IMR-90 (cell line): ENCODE measurements at regions not wholly inside any gene's neighbourhood (a gene's known extent, or its start where the extent isn't known, plus 50 kb on each side); places are given as distances from the start of the nearest gene placed in this dataset.

ENCODE experiments used
- ATAC-seq: fragments of 200-7000 bp; cut with Tn5 transposase; 2 replicates; pipeline ENCODE4 v1.9.1; 2020; ENCODE audit warnings: low read depth, mild to moderate bottlenecking, moderate library complexity
- BruUV-seq: library from RNA; stranded (reverse); fragments of 400-500 nt; replicated peaks from 2 replicates; lab custom pipeline; 2021; lab: Mats Ljungman, UMichigan
- CTCF ChIA-PET: fragments of 300-600 bp; formaldehyde crosslinking; extraction: SDS; loops from one replicate; lab custom pipeline; 2021; ENCODE audit warnings: antibody characterized with exemption; lab: Yijun Ruan, JAX
- POLR2A ChIA-PET: fragments of 300-600 bp; sonication (Branson Sonifier 250); formaldehyde crosslinking; loops from one replicate; lab custom pipeline; 2022; ENCODE audit warnings: antibody characterized with exemption; ENCODE audit not compliant: unreplicated experiment; lab: Charles Lee
- DNase-seq: peaks from one replicate; pipeline ENCODE4 v3.0.0; 2013
- H2AFZ ChIP-seq: replicated peaks from 2 replicates; pipeline ENCODE3; 2013; ENCODE audit warnings: low read length, mild to moderate bottlenecking; ENCODE audit not compliant: poor library complexity
- H2AK5ac ChIP-seq: 2 replicates; pipeline ENCODE4 v1.6.1; 2013; ENCODE audit warnings: low read depth, low read length, inconsistent platforms
- H2AK9ac ChIP-seq: replicated peaks from 2 replicates; pipeline ENCODE3; 2013; ENCODE audit warnings: mild to moderate bottlenecking, low read depth, low read length, moderate library complexity; ENCODE audit not compliant: poor library complexity
- H2BK120ac ChIP-seq: 2 replicates; pipeline ENCODE4 v1.6.1; 2013; ENCODE audit warnings: low read depth, low read length, inconsistent platforms
- H2BK15ac ChIP-seq: 3 replicates; pipeline ENCODE4 v1.6.1; 2013; ENCODE audit warnings: low read depth, low read length, inconsistent platforms
- H2BK20ac ChIP-seq: 2 replicates; pipeline ENCODE4 v1.6.1; 2013; ENCODE audit warnings: low read depth, mild to moderate bottlenecking, inconsistent platforms, low read length, moderate library complexity
- H2BK5ac ChIP-seq: 2 replicates; pipeline ENCODE4 v1.6.1; 2013; ENCODE audit warnings: mild to moderate bottlenecking, low read depth, low read length, inconsistent platforms; ENCODE audit not compliant: poor library complexity, severe bottlenecking
- H3K14ac ChIP-seq: replicated peaks from 2 replicates; pipeline ENCODE4 v1.6.1; 2013; ENCODE audit warnings: low read depth, low read length, inconsistent platforms
- H3K18ac ChIP-seq: 2 replicates; pipeline ENCODE4 v1.6.1; 2013; ENCODE audit warnings: low read depth, low read length, control low read depth
- H3K23ac ChIP-seq: 2 replicates; pipeline ENCODE4 v1.6.1; 2013; ENCODE audit warnings: low read depth, low read length, inconsistent platforms
- H3K27ac ChIP-seq: 2 replicates; pipeline ENCODE4 v1.5.1; 2013; ENCODE audit warnings: mild to moderate bottlenecking, control low read depth, low read length; ENCODE audit not compliant: insufficient read depth
- H3K27me3 ChIP-seq: 2 replicates; pipeline ENCODE4 v1.6.1; 2013; ENCODE audit warnings: low read length; ENCODE audit not compliant: control insufficient read depth, insufficient read depth
- H3K36me3 ChIP-seq: 2 replicates; pipeline ENCODE4 v1.6.1; 2013; ENCODE audit warnings: low read length, mixed read lengths; ENCODE audit not compliant: control insufficient read depth, insufficient read depth
- H3K4ac ChIP-seq: 2 replicates; pipeline ENCODE4 v1.6.1; 2013; ENCODE audit warnings: low read depth, low read length, inconsistent platforms
- H3K4me1 ChIP-seq: 2 replicates; pipeline ENCODE4 v1.6.1; 2013; ENCODE audit warnings: low read length, mixed read lengths; ENCODE audit not compliant: control insufficient read depth, insufficient read depth
- H3K4me2 ChIP-seq: 2 replicates; pipeline ENCODE4 v1.6.1; 2013; ENCODE audit warnings: low read depth, mild to moderate bottlenecking, control low read depth, low read length, moderate library complexity
- H3K4me3 ChIP-seq: 2 replicates; pipeline ENCODE4 v1.5.1; 2013; ENCODE audit warnings: low read depth, mild to moderate bottlenecking, control low read depth, low read length, moderate library complexity; ENCODE audit not compliant: insufficient read depth
- H3K56ac ChIP-seq: 2 replicates; pipeline ENCODE4 v1.6.1; 2013; ENCODE audit warnings: low read length, inconsistent platforms; ENCODE audit not compliant: insufficient read depth; ENCODE audit errors: extremely low read depth
- H3K79me1 ChIP-seq, 2 experiments: 2 replicates each; pipeline ENCODE4 v1.6.1; 2013; ENCODE audit warnings: low read length in 2 of 2, inconsistent platforms in 1 of 2, low read depth in 1 of 2
- H3K9ac ChIP-seq: 2 replicates; pipeline ENCODE4 v1.6.1; 2013; ENCODE audit warnings: low read depth, low read length, control low read depth
- H3K9me1 ChIP-seq: 2 replicates; pipeline ENCODE4 v1.6.1; 2013; ENCODE audit warnings: low read length, inconsistent platforms; ENCODE audit not compliant: insufficient read depth
- H3K9me3 ChIP-seq: 2 replicates; pipeline ENCODE4 v1.6.1; 2013; ENCODE audit warnings: low read length; ENCODE audit not compliant: control insufficient read depth, insufficient read depth
- H4K20me1 ChIP-seq: 2 replicates; pipeline ENCODE4 v1.6.1; 2013; ENCODE audit warnings: low read length, inconsistent platforms; ENCODE audit not compliant: insufficient read depth
- H4K5ac ChIP-seq: 2 replicates; pipeline ENCODE4 v1.6.1; 2013; ENCODE audit warnings: mild to moderate bottlenecking, low read depth, low read length, control low read depth
- H4K8ac ChIP-seq, 2 experiments: 2 replicates each; pipeline ENCODE4 v1.6.1; 2013; ENCODE audit warnings: low read depth in 2 of 2, low read length in 2 of 2, control low read depth in 1 of 2, inconsistent platforms in 1 of 2
- H4K91ac ChIP-seq: 2 replicates; pipeline ENCODE4 v1.6.1; 2013; ENCODE audit warnings: low read depth, low read length, inconsistent platforms; ENCODE audit not compliant: insufficient read depth
- BHLHE40 ChIP-seq: fragments of 150-350 bp; IDR thresholded peaks from 2 replicates; pipeline ENCODE4 v1.6.1; 2016; ENCODE audit warnings: mild to moderate bottlenecking, low read depth, low read length
- CHD1 ChIP-seq: IDR thresholded peaks from 2 replicates; pipeline ENCODE4 v1.6.1; 2012; ENCODE audit warnings: low read depth, low read length, improper control_type of control experiment
- FOS ChIP-seq: fragments of 150-350 bp; IDR thresholded peaks from 2 replicates; pipeline ENCODE4 v1.6.1; 2016; ENCODE audit warnings: low read depth, low read length
- MAFK ChIP-seq: IDR thresholded peaks from 2 replicates; pipeline ENCODE4 v1.6.1; 2012; ENCODE audit warnings: low read depth, low read length, improper control_type of control experiment
- MAZ ChIP-seq: IDR thresholded peaks from 2 replicates; pipeline ENCODE4 v1.6.1; 2012; ENCODE audit warnings: low read depth, mild to moderate bottlenecking, low read length, improper control_type of control experiment, moderate library complexity, borderline replicate concordance
- MXI1 ChIP-seq: IDR thresholded peaks from 2 replicates; pipeline ENCODE4 v1.6.1; 2012; ENCODE audit warnings: low read depth, mild to moderate bottlenecking, low read length, moderate library complexity, borderline replicate concordance
- NFE2L2 ChIP-seq: fragments of 150-350 bp; IDR thresholded peaks from 2 replicates; pipeline ENCODE4 v1.6.1; 2016; ENCODE audit warnings: low read depth, mild to moderate bottlenecking, low read length
- RAD21 ChIP-seq: IDR thresholded peaks from 2 replicates; pipeline ENCODE4 v1.6.1; 2012; ENCODE audit warnings: low read length, improper control_type of control experiment
- RCOR1 ChIP-seq: IDR thresholded peaks from 2 replicates; pipeline ENCODE4 v1.6.1; 2012; ENCODE audit warnings: mild to moderate bottlenecking, low read length, improper control_type of control experiment; ENCODE audit not compliant: insufficient replicate concordance
- RFX5 ChIP-seq: IDR thresholded peaks from 2 replicates; pipeline ENCODE4 v1.8.0; 2012; ENCODE audit warnings: low read depth, mild to moderate bottlenecking, low read length, moderate library complexity
- USF2 ChIP-seq: fragments of 150-350 bp; IDR thresholded peaks from 2 replicates; pipeline ENCODE4 v1.6.1; 2017; ENCODE audit warnings: mild to moderate bottlenecking, antibody characterized with exemption, low read length, low read depth
- dilution Hi-C: fragments of 300-500 bp; cut with HindIII; formaldehyde crosslinking; loops from one replicate; pipeline ENCODE4 v1.14.3; 2018; ENCODE audit warnings: low sequenced_read_pairs; ENCODE audit not compliant: unreplicated experiment
- in situ Hi-C: fragments of 300-500 bp; cut with MboI; formaldehyde crosslinking; loops from 3 replicates; pipeline ENCODE4 v1.14.3; 2019; ENCODE audit warnings: low sequenced_read_pairs, inconsistent platforms, mixed read lengths
- intact Hi-C: fragments of 100-400 bp; cut with micrococcal nuclease; formaldehyde crosslinking; loops from 2 replicates; pipeline ENCODE4 v1.10.0; 2022

- no TSS peak for BruUV-seq
- Histone ChIP-seq H2AFZ (no peak overlapping the region), H4K5ac (no peak overlapping the region), H3K9me3 (no peaks in the 10 kb centered on the region), H4K20me1 (no peaks in the 10 kb centered on the region), H2BK5ac (no peak overlapping the region), H3K4ac (no peak overlapping the region), H3K4me3 (no peak overlapping the region), H4K91ac (no peak overlapping the region), H3K9ac (no peak overlapping the region), H4K8ac (no peak overlapping the region), H2BK20ac (no peak overlapping the region), H3K4me1 (no peaks in the 10 kb centered on the region), H2BK15ac (no peak overlapping the region), H3K4me2 (no peak overlapping the region), H2AK9ac (no peak overlapping the region), H3K9me1 (no peaks in the 10 kb centered on the region), H3K79me1 (no peaks in the 10 kb centered on the region), H3K27me3 (no peaks in the 10 kb centered on the region), H3K14ac (no peak overlapping the region), H3K18ac (no peak overlapping the region), H2BK120ac (no peak overlapping the region), H2AK5ac (no peak overlapping the region), H3K27ac (no peak overlapping the region), H3K36me3 (no peaks in the 10 kb centered on the region), H3K23ac (no peak overlapping the region), H3K56ac (no peak overlapping the region)
- CTCF ChIA-PET = no interaction called here
- intact Hi-C loops (loop anchor here (10.0 kb wide), 1 partner anchor 56 kb away; no protein-coding TSS in a partner anchor), dilution Hi-C loops (no loop called here), in situ Hi-C loops (no loop called here)
- DNase-seq (no peak), ATAC-seq (no peak)
- POLR2A ChIA-PET = no interaction called here
- TF ChIP-seq RCOR1 (no peak), CHD1 (no peak), RAD21 (no peak), MXI1 (no peak), FOS (no peak), RFX5 (no peak), USF2 (no peak), MAZ (no peak), MAFK (no peak), NFE2L2 (no peak), BHLHE40 (no peak)
Observed at GRCh38 chr7:13610372-13610771, 379.1 kb downstream of the ETV1 start.
